IPS-15b (cell line): ENCODE measurements at regions not wholly inside any gene's neighbourhood (a gene's known extent, or its start where the extent isn't known, plus 50 kb on each side); places are given as distances from the start of the nearest gene placed in this dataset.

Experiments used
- H3K27me3 ChIP-seq: one replicate; pipeline ENCODE4 v1.6.1; 2013; ENCODE audit warnings: low read length; ENCODE audit not compliant: control insufficient read depth, insufficient read depth
- H3K36me3 ChIP-seq: one replicate; pipeline ENCODE4 v1.6.1; 2013; ENCODE audit warnings: low read length; ENCODE audit not compliant: control insufficient read depth, insufficient read depth
- H3K4me1 ChIP-seq: one replicate; pipeline ENCODE4 v1.6.1; 2013; ENCODE audit warnings: mild to moderate bottlenecking, low read length; ENCODE audit not compliant: control insufficient read depth, insufficient read depth
- H3K4me3 ChIP-seq: one replicate; pipeline ENCODE4 v1.5.1; 2013; ENCODE audit warnings: low read depth, low read length
- H3K9ac ChIP-seq: one replicate; pipeline ENCODE4 v1.6.1; 2013; ENCODE audit warnings: low read depth, mild to moderate bottlenecking, low read length
- H3K9me3 ChIP-seq: one replicate; pipeline ENCODE4 v1.6.1; 2013; ENCODE audit warnings: mild to moderate bottlenecking, low read length; ENCODE audit not compliant: control insufficient read depth, insufficient read depth

GRCh38 chr7:54141576-54141975, 400.6 kb upstream of the VSTM2A start:
- H3K36me3 ChIP-seq = no peaks in the 10 kb centered on the region
- H3K4me1 ChIP-seq = no peaks in the 10 kb centered on the region
- H3K4me3 ChIP-seq = no peak overlapping the region
- H3K9me3 ChIP-seq = no peaks in the 10 kb centered on the region
- no peak overlapping the region for H3K9ac ChIP-seq
- H3K27me3 ChIP-seq = no peaks in the 10 kb centered on the region

GRCh38 chr7:54145716-54146115, 396.5 kb upstream of the VSTM2A start:
- Histone ChIP-seq H3K36me3 (no peaks in the 10 kb centered on the region), H3K4me3 (no peak overlapping the region), H3K9me3 (no peaks in the 10 kb centered on the region), H3K27me3 (no peaks in the 10 kb centered on the region), H3K4me1 (no peaks in the 10 kb centered on the region), H3K9ac (no peak overlapping the region)

- no peaks in the 10 kb centered on the region for H3K27me3 ChIP-seq
- no peaks in the 10 kb centered on the region for H3K4me1 ChIP-seq
- H3K4me3 ChIP-seq = no peak overlapping the region
- no peaks in the 10 kb centered on the region for H3K9me3 ChIP-seq
- no peaks in the 10 kb centered on the region for H3K36me3 ChIP-seq
- no peak overlapping the region for H3K9ac ChIP-seq
These were observed 388.7 kb upstream of the VSTM2A start for GRCh38 chr7:54153462-54153861.

GRCh38 chr7:54159088-54159487, 383.1 kb upstream of the VSTM2A start:
- Histone ChIP-seq H3K9me3 (no peaks in the 10 kb centered on the region), H3K36me3 (no peaks in the 10 kb centered on the region), H3K4me1 (peaks cover 5% of the 10 kb centered on the region), H3K4me3 (no peak overlapping the region), H3K9ac (no peak overlapping the region), H3K27me3 (no peaks in the 10 kb centered on the region)

GRCh38 chr7:54161621-54162020, 380.6 kb upstream of the VSTM2A start:
- Histone ChIP-seq H3K9me3 (no peaks in the 10 kb centered on the region), H3K36me3 (no peaks in the 10 kb centered on the region), H3K4me3 (no peak overlapping the region), H3K27me3 (no peaks in the 10 kb centered on the region), H3K4me1 (peaks cover 5% of the 10 kb centered on the region), H3K9ac (no peak overlapping the region)

- no peaks in the 10 kb centered on the region for H3K4me1 ChIP-seq
- H3K27me3 ChIP-seq = no peaks in the 10 kb centered on the region
- H3K4me3 ChIP-seq = no peak overlapping the region
- no peaks in the 10 kb centered on the region for H3K36me3 ChIP-seq
- no peak overlapping the region for H3K9ac ChIP-seq
- H3K9me3 ChIP-seq = no peaks in the 10 kb centered on the region
These were observed 375.8 kb upstream of the VSTM2A start for GRCh38 chr7:54166419-54166818.

GRCh38 chr7:54179321-54180029, 362.7 kb upstream of the VSTM2A start:
- Histone ChIP-seq H3K27me3 (no peaks in the 10 kb centered on the region), H3K4me1 (peaks cover 2% of the 10 kb centered on the region), H3K36me3 (no peaks in the 10 kb centered on the region), H3K4me3 (no peak overlapping the region), H3K9ac (no peak overlapping the region), H3K9me3 (no peaks in the 10 kb centered on the region)

- Histone ChIP-seq H3K9me3 (no peaks in the 10 kb centered on the region), H3K36me3 (no peaks in the 10 kb centered on the region), H3K9ac (no peak overlapping the region), H3K4me1 (peaks cover 2% of the 10 kb centered on the region), H3K4me3 (no peak overlapping the region), H3K27me3 (no peaks in the 10 kb centered on the region)
These were observed 361.4 kb upstream of the VSTM2A start for GRCh38 chr7:54180796-54181195.

GRCh38 chr7:54183055-54183454, 359.1 kb upstream of the VSTM2A start:
- Histone ChIP-seq H3K9me3 (no peaks in the 10 kb centered on the region), H3K27me3 (no peaks in the 10 kb centered on the region), H3K36me3 (no peaks in the 10 kb centered on the region), H3K9ac (no peak overlapping the region), H3K4me1 (peaks cover under 1% of the 10 kb centered on the region), H3K4me3 (no peak overlapping the region)

GRCh38 chr7:54186336-54186735, 355.8 kb upstream of the VSTM2A start:
- H3K36me3 ChIP-seq = no peaks in the 10 kb centered on the region
- peaks cover 5% of the 10 kb centered on the region for H3K27me3 ChIP-seq
- H3K9me3 ChIP-seq = no peaks in the 10 kb centered on the region
- no peak overlapping the region for H3K4me3 ChIP-seq
- peaks cover 11% of the 10 kb centered on the region for H3K4me1 ChIP-seq
- no peak overlapping the region for H3K9ac ChIP-seq

GRCh38 chr7:54187886-54188685, 354.1 kb upstream of the VSTM2A start:
- peaks cover 11% of the 10 kb centered on the region for H3K4me1 ChIP-seq
- no peak overlapping the region for H3K9ac ChIP-seq
- no peak overlapping the region for H3K4me3 ChIP-seq
- no peaks in the 10 kb centered on the region for H3K9me3 ChIP-seq
- no peaks in the 10 kb centered on the region for H3K36me3 ChIP-seq
- H3K27me3 ChIP-seq = peaks cover 5% of the 10 kb centered on the region

- Histone ChIP-seq H3K27me3 (peaks cover 5% of the 10 kb centered on the region), H3K4me1 (peaks cover 11% of the 10 kb centered on the region), H3K9ac (no peak overlapping the region), H3K36me3 (no peaks in the 10 kb centered on the region), H3K4me3 (no peak overlapping the region), H3K9me3 (no peaks in the 10 kb centered on the region)
These were observed 353.3 kb upstream of the VSTM2A start for GRCh38 chr7:54188843-54189242.
